ENCODE measurements at regions not wholly inside any gene's neighbourhood (a gene's known extent, or its start where the extent isn't known, plus 50 kb on each side); places are given as distances from the start of the nearest gene placed in this dataset.

DNA sequence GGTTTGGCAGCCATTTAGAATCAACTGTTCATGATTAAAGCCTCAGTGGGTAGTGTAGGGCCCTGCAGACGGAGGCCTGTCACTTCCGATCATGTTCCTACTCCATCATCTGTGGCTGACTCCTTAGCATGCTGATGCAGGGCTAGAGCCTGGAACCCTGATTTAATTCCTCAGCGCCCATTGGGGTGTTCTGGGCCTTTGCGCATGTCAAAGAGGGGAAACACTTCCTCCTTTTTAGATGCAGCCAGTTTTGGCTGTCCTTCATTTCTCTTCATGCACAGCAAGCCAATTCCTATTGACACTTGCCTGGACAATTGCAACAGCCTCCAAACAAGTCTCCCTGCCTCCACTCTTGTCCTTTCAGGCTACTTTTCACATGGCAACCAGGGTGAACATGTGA lies 51.9 kb upstream of the MAGEA4 start:
- Histone ChIP-seq H3K9me3 (ENCODE audit: low read depth) (peaks cover 3% of the 10 kb centered on the region), H3K36me3 (no peaks in the 10 kb centered on the region), H3K79me2 (ENCODE audit: low read depth) (no peaks in the 10 kb centered on the region), H3K4me3 (no peak overlapping the region), H2AFZ (replicated peaks) (no peak overlapping the region), H3K27ac (no peak overlapping the region), H3K9ac (no peak overlapping the region), H3F3A (ENCODE audit: low read depth) (no peaks in the 10 kb centered on the region), H4K20me1 (ENCODE audit: low read depth) (no peaks in the 10 kb centered on the region), H3K27me3 (no peaks in the 10 kb centered on the region), H3K4me1 (no peaks in the 10 kb centered on the region), H3K4me2 (no peak overlapping the region)
- Mint-ChIP-seq H3K9me3 (peaks cover 4% of the 10 kb centered on the region), H3K4me3 (no peak overlapping the region), H3K27ac (no peak overlapping the region), H3K27me3 (ENCODE audit: insufficient read depth, low read depth) (no peaks in the 10 kb centered on the region), H3K4me1 (no peaks in the 10 kb centered on the region), H3K36me3 (no peaks in the 10 kb centered on the region)
- TF ChIP-seq EZH2 (IDR thresholded peaks at IDR 0.05) (no peak), EZH2phosphoT487 (IDR thresholded peaks at IDR 0.05) (no peak)
- TF ChIP-seq, protein P1, sequence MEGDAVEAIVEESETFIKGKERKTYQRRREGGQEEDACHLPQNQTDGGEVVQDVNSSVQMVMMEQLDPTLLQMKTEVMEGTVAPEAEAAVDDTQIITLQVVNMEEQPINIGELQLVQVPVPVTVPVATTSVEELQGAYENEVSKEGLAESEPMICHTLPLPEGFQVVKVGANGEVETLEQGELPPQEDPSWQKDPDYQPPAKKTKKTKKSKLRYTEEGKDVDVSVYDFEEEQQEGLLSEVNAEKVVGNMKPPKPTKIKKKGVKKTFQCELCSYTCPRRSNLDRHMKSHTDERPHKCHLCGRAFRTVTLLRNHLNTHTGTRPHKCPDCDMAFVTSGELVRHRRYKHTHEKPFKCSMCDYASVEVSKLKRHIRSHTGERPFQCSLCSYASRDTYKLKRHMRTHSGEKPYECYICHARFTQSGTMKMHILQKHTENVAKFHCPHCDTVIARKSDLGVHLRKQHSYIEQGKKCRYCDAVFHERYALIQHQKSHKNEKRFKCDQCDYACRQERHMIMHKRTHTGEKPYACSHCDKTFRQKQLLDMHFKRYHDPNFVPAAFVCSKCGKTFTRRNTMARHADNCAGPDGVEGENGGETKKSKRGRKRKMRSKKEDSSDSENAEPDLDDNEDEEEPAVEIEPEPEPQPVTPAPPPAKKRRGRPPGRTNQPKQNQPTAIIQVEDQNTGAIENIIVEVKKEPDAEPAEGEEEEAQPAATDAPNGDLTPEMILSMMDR (IDR thresholded peaks at IDR 0.05), result no peak
- no peak for DNase-seq (ENCODE audit: low spot score)

Data from neural progenitor cell (in vitro differentiated cells).